Mesothelial cell of epicardium (in vitro differentiated cells): ENCODE measurements at regions not wholly inside any gene's neighbourhood (a gene's known extent, or its start where the extent isn't known, plus 50 kb on each side); places are given as distances from the start of the nearest gene placed in this dataset.

Experiments
- DNase-seq, 2 experiments: peaks; one replicate each; pipeline ENCODE4 v3.0.0; 2021; ENCODE audit warnings: low spot score in 2 of 2; ENCODE audit not compliant: unreplicated experiment in 2 of 2
- H3K27ac Mint-ChIP-seq: 2 replicates; pipeline ENCODE4 v1.8.0; 2021; ENCODE audit warnings: mixed read lengths
- H3K27me3 Mint-ChIP-seq: 2 replicates; pipeline ENCODE4 v1.8.0; 2021; ENCODE audit warnings: low read depth, mixed read lengths
- H3K36me3 Mint-ChIP-seq: 2 replicates; pipeline ENCODE4 v1.8.0; 2021; ENCODE audit warnings: mixed read lengths
- H3K4me1 Mint-ChIP-seq: 2 replicates; pipeline ENCODE4 v1.8.0; 2021; ENCODE audit warnings: mixed read lengths
- H3K4me3 Mint-ChIP-seq: 2 replicates; pipeline ENCODE4 v1.8.0; 2021; ENCODE audit warnings: mild to moderate bottlenecking, moderate library complexity, mixed read lengths
- H3K9me3 Mint-ChIP-seq: 2 replicates; pipeline ENCODE4 v1.8.0; 2021; ENCODE audit warnings: mixed read lengths
- TF ChIP-seq, protein P1 (sequence below): fragments of 200-600 bp; sonication (generic); IDR thresholded peaks from one replicate; pipeline ENCODE4 v1.5.0; 2021; ENCODE audit warnings: antibody characterized with exemption; ENCODE audit not compliant: unreplicated experiment

DNA sequence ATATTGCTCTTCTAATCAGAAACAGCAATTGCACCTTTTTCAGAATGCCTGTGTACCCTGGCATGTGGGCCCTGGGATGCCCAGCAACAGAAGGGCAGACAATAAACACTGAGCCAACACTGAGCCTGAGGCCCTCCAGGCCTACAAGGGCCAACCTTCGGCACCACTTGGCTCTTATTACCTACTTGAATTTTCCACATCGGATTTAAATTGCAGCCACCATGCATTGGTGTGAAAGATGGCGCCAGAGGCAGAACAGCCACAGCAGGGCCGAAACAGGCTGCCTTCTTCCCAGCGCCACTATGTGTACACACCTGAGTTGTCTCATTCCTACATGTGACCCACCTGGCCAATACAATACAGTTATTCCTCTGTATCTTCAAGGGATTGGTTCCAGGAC, 51.4 kb upstream of the EZH2 start:
- Mint-ChIP-seq H3K36me3 (no peaks in the 10 kb centered on the region), H3K27ac (no peak overlapping the region), H3K4me3 (no peak overlapping the region), H3K9me3 (no peaks in the 10 kb centered on the region), H3K27me3 (no peaks in the 10 kb centered on the region), H3K4me1 (peaks cover 10% of the 10 kb centered on the region)
- TF ChIP-seq, protein P1, sequence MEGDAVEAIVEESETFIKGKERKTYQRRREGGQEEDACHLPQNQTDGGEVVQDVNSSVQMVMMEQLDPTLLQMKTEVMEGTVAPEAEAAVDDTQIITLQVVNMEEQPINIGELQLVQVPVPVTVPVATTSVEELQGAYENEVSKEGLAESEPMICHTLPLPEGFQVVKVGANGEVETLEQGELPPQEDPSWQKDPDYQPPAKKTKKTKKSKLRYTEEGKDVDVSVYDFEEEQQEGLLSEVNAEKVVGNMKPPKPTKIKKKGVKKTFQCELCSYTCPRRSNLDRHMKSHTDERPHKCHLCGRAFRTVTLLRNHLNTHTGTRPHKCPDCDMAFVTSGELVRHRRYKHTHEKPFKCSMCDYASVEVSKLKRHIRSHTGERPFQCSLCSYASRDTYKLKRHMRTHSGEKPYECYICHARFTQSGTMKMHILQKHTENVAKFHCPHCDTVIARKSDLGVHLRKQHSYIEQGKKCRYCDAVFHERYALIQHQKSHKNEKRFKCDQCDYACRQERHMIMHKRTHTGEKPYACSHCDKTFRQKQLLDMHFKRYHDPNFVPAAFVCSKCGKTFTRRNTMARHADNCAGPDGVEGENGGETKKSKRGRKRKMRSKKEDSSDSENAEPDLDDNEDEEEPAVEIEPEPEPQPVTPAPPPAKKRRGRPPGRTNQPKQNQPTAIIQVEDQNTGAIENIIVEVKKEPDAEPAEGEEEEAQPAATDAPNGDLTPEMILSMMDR: no peak
- DNase-seq: no peak
